GM12864 (cell line): ENCODE measurements at regions not wholly inside any gene's neighbourhood (a gene's known extent, or its start where the extent isn't known, plus 50 kb on each side); places are given as distances from the start of the nearest gene placed in this dataset.
"Not testable (repeated sequence)": the region's sequence is repeated elsewhere in the genome, so short reads cannot be mapped to it uniquely, and the experiment has no call there.

Source experiments
- DNase-seq: peaks from one replicate; pipeline ENCODE4 v3.0.0-alpha.2; 2011; ENCODE audit warnings: low read depth
- H3K4me3 ChIP-seq: 2 replicates; pipeline ENCODE4 v1.5.1; 2011; ENCODE audit warnings: mild to moderate bottlenecking, low read depth, low read length, control low read depth

DNA sequence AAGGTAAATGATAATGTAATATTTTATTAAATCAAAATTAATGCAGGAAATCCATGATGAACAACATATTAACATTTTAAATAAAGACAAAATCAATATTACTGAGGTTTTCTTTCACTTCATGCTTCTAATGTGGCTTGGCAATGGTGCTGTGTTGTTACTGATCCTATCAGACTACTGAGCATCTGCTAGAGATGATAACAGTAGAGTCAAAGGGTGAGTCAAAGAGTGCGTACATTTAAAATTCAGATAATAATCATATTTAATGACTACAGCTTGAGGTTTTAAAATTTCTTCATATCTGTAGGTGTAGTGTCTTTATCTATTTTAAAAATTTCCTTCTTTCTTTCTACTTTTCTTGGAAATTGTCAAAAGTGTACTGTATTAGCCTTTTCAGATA, 1628.1 kb upstream of the DEFB115 start:
- not testable (repeated sequence) for DNase-seq

More for the DNA sequence above, 1628.1 kb upstream of the DEFB115 start:
- H3K4me3 ChIP-seq = not testable (repeated sequence)
